Left ventricle myocardium inferior (tissue), 1 donor: ENCODE measurements at regions not wholly inside any gene's neighbourhood (a gene's known extent, or its start where the extent isn't known, plus 50 kb on each side); places are given as distances from the start of the nearest gene placed in this dataset.

Source experiments
- DNase-seq: peaks from one replicate; pipeline ENCODE4 v3.0.0-alpha.2; 2020
- H3K27ac ChIP-seq: fragments of 200-600 bp; replicated peaks from 2 replicates; pipeline ENCODE4 v1.8.0; 2021
- H3K27me3 ChIP-seq: fragments of 200-600 bp; 2 replicates; pipeline ENCODE4 v1.8.0; 2021; ENCODE audit warnings: low read depth
- H3K36me3 ChIP-seq: fragments of 200-600 bp; 2 replicates; pipeline ENCODE4 v1.8.0; 2021
- H3K4me1 ChIP-seq: fragments of 200-600 bp; 2 replicates; pipeline ENCODE4 v1.8.0; 2021
- H3K4me3 ChIP-seq: fragments of 200-600 bp; 2 replicates; pipeline ENCODE4 v1.8.0; 2021; ENCODE audit warnings: mild to moderate bottlenecking, moderate library complexity
- H3K9me3 ChIP-seq: fragments of 200-600 bp; replicated peaks from 2 replicates; pipeline ENCODE4 v1.8.0; 2021
- intact Hi-C: fragments of 100-400 bp; cut with micrococcal nuclease; formaldehyde crosslinking; loops from one replicate; pipeline ENCODE4 v1.11.0; 2022
- TF ChIP-seq, protein P1 (sequence below): fragments of 200-600 bp; IDR thresholded peaks from 2 replicates; pipeline ENCODE4 v1.8.0; 2021; ENCODE audit warnings: antibody characterized with exemption, mild to moderate bottlenecking, borderline replicate concordance
- donor health status: DM: no; HTN: yes; CAD: no; lungs with severe emphysema.

- Histone ChIP-seq H3K27ac (no peak overlapping the region), H3K27me3 (peaks cover 63% of the 10 kb centered on the region), H3K4me3 (no peak overlapping the region), H3K4me1 (no peaks in the 10 kb centered on the region), H3K9me3 (peaks cover 8% of the 10 kb centered on the region), H3K36me3 (no peaks in the 10 kb centered on the region)
- intact Hi-C loops, result no loop called here
- TF ChIP-seq, protein P1, sequence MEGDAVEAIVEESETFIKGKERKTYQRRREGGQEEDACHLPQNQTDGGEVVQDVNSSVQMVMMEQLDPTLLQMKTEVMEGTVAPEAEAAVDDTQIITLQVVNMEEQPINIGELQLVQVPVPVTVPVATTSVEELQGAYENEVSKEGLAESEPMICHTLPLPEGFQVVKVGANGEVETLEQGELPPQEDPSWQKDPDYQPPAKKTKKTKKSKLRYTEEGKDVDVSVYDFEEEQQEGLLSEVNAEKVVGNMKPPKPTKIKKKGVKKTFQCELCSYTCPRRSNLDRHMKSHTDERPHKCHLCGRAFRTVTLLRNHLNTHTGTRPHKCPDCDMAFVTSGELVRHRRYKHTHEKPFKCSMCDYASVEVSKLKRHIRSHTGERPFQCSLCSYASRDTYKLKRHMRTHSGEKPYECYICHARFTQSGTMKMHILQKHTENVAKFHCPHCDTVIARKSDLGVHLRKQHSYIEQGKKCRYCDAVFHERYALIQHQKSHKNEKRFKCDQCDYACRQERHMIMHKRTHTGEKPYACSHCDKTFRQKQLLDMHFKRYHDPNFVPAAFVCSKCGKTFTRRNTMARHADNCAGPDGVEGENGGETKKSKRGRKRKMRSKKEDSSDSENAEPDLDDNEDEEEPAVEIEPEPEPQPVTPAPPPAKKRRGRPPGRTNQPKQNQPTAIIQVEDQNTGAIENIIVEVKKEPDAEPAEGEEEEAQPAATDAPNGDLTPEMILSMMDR, result no peak
- no peak for DNase-seq
These were observed 65.4 kb downstream of the DRD1 start for GRCh38 chr5:175378444-175379028.

DNA sequence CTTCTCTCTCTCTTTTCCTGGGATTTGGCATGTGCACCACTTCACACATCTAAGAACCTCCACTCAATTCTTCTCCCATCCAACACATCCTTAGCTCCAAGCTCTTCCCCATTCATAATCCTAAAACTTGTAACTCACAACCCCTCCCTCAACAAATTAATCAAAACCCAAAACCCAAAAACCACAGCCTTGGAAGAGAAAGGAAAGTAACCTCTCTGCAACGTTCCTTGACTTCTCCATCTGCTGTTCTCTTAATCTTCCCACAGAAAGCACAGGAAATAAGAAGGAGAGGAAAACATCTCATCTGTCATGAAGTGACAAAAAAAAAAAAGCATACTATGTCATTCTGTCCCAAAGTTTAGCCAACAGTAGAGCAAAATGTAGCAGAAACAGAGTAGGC is 66.2 kb downstream of the DRD1 start:
- intact Hi-C loops, result no loop called here
- H3K9me3 ChIP-seq, result peaks cover 8% of the 10 kb centered on the region

DNA sequence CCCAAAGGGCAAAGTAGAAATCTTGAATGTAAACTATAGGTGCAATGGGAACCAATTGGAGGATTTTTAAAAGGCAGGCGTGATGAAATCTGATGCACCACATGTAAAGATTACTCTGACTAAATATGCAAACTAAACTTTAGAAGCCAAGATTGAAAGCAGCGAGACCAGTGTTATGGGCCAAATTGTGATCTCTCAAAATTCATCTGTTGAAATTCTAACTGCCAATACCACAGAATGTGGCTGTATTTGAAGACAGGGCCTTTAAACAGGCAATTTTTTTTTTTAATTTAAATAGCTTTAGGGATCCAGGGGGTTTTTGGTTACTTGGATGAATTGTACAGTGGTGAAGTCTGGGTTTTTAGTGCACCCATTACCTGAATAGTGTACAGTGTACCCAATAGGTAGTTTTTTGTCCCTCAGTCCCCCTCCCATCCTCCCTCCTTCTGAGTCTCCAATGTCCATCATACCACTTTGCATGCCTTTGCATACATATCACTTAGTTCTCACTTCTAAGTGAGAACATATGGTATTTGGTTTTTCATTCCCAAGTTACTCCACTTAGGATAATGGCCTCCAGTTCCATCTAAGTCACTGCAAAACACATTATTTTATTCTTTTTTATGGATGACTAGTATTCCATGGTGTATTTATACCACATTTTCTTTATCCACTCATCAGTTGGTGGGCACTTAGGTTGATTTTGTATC is 69.7 kb downstream of the DRD1 start:
- Histone ChIP-seq H3K36me3 (no peaks in the 10 kb centered on the region), H3K9me3 (peaks cover 4% of the 10 kb centered on the region), H3K27ac (no peak overlapping the region), H3K4me1 (no peaks in the 10 kb centered on the region), H3K4me3 (no peak overlapping the region), H3K27me3 (peaks cover 48% of the 10 kb centered on the region)
- TF ChIP-seq, protein P1, result no peak
- no peak for DNase-seq
- intact Hi-C loops, result no loop called here

More for the DNA sequence above, 66.2 kb downstream of the DRD1 start:
- Histone ChIP-seq H3K4me1 (no peaks in the 10 kb centered on the region), H3K27me3 (peaks cover 55% of the 10 kb centered on the region), H3K27ac (no peak overlapping the region), H3K36me3 (no peaks in the 10 kb centered on the region), H3K4me3 (no peak overlapping the region)
- DNase-seq, result no peak
- TF ChIP-seq, protein P1, result no peak

DNA sequence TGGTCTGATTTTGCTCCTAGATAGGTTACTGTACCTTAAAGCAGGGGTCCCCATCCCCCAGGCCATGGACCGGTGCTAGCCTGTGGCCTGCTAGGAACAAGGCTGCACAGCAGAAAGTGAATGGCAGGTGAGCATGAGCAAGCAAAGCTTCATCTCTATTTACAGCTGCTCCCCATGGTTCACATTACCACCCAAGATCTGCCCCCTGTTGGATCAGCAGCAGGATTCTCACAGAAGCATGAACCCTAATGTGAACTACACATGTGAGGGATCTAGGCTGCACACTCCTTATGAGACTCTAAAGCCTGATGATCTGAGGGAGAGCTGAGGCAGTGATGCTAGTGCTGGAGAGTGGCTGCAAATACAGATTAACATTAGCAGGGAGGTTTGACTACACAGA is 78.1 kb downstream of the DRD1 start:
- Histone ChIP-seq H3K36me3 (no peaks in the 10 kb centered on the region), H3K9me3 (no peaks in the 10 kb centered on the region), H3K27me3 (peaks cover 48% of the 10 kb centered on the region), H3K4me1 (no peaks in the 10 kb centered on the region), H3K4me3 (no peak overlapping the region), H3K27ac (no peak overlapping the region)
- TF ChIP-seq, protein P1, result no peak
- no peak for DNase-seq
- intact Hi-C loops, result no loop called here

DNA sequence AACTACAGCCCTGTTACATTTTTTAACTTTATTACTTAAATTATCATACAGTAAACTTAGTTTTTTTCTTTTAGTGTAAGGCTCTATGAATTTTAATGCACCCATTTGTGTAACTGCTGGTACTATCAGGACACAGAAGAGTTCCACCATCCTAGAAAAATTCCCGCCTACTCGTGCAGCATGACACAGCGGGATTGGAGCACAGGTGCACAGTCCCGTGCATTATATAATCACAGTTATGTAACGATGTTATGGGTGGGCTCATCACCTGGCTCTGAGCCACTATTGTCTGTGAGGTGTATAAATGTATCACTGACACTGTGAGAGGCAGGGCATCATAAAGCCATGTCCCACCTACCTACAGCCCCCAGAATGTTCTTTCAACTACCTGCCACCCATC is 80.7 kb downstream of the DRD1 start:
- Histone ChIP-seq H3K4me1 (no peaks in the 10 kb centered on the region), H3K27me3 (peaks cover 62% of the 10 kb centered on the region), H3K9me3 (no peaks in the 10 kb centered on the region), H3K27ac (no peak overlapping the region), H3K36me3 (no peaks in the 10 kb centered on the region), H3K4me3 (no peak overlapping the region)
- TF ChIP-seq, protein P1, result no peak
- DNase-seq, result no peak
- intact Hi-C loops, result no loop called here
